ENCODE measurements at regions not wholly inside any gene's neighbourhood (a gene's known extent, or its start where the extent isn't known, plus 50 kb on each side); places are given as distances from the start of the nearest gene placed in this dataset.

DNA sequence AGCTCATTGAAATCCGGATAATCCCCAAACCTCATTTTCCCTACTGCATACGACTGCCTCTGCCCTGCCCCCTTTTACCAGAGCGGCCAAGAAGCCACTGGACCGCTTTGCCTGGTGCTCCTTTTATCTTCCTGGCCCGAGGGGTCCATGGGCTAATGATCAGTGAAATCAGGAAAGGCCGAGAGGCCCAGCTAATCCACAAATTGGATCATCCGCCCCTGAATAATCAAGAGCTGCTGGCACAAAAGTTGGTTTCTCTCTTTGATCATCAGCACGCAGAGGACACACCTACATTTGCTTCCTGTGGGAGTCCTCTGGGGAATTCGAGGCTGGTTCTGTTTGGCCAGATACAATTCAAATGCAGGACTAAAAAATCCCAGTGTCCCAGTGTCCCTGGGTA is 144.5 kb downstream of the INSIG2 start:
- no peaks in the 10 kb centered on the region for H3K4me1 ChIP-seq (ENCODE audit: insufficient read depth, low read length, poor library complexity, severe bottlenecking)
- no peaks in the 10 kb centered on the region for H3K9me3 ChIP-seq (ENCODE audit: insufficient read depth, low read depth, low read length)
- H3K9me2 ChIP-seq (replicated peaks; ENCODE audit: low read depth, low read length), result no peaks in the 10 kb centered on the region
- H3K79me2 ChIP-seq (ENCODE audit: insufficient read depth, low read length), result no peaks in the 10 kb centered on the region
- no peaks in the 10 kb centered on the region for H4K20me1 ChIP-seq (ENCODE audit: insufficient read depth, low read length, poor library complexity, severe bottlenecking)
- no peaks in the 10 kb centered on the region for H3K27me3 ChIP-seq (ENCODE audit: insufficient read depth, low read length, poor library complexity, severe bottlenecking)
- H2AFZ ChIP-seq (ENCODE audit: low read length), result no peak overlapping the region
- H3K9ac ChIP-seq (ENCODE audit: low read depth, low read length, poor library complexity, severe bottlenecking), result no peak overlapping the region
- no peak overlapping the region for H3K4me2 ChIP-seq (ENCODE audit: low read depth, low read length, poor library complexity, severe bottlenecking)
- no peaks in the 10 kb centered on the region for H3F3A ChIP-seq (ENCODE audit: low read depth)
- H3K36me3 ChIP-seq (ENCODE audit: insufficient read depth, low read length), result no peaks in the 10 kb centered on the region
- H3K4me3 ChIP-seq (ENCODE audit: low read length, poor library complexity, severe bottlenecking), result no peak overlapping the region
- TF ChIP-seq, protein P1, sequence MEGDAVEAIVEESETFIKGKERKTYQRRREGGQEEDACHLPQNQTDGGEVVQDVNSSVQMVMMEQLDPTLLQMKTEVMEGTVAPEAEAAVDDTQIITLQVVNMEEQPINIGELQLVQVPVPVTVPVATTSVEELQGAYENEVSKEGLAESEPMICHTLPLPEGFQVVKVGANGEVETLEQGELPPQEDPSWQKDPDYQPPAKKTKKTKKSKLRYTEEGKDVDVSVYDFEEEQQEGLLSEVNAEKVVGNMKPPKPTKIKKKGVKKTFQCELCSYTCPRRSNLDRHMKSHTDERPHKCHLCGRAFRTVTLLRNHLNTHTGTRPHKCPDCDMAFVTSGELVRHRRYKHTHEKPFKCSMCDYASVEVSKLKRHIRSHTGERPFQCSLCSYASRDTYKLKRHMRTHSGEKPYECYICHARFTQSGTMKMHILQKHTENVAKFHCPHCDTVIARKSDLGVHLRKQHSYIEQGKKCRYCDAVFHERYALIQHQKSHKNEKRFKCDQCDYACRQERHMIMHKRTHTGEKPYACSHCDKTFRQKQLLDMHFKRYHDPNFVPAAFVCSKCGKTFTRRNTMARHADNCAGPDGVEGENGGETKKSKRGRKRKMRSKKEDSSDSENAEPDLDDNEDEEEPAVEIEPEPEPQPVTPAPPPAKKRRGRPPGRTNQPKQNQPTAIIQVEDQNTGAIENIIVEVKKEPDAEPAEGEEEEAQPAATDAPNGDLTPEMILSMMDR (conservative IDR thresholded peaks at IDR 0.05; ENCODE audit: low read length), result no peak
- no peak for TF ChIP-seq EZH2phosphoT487 (IDR thresholded peaks at IDR 0.05; ENCODE audit: borderline replicate concordance)

DNA sequence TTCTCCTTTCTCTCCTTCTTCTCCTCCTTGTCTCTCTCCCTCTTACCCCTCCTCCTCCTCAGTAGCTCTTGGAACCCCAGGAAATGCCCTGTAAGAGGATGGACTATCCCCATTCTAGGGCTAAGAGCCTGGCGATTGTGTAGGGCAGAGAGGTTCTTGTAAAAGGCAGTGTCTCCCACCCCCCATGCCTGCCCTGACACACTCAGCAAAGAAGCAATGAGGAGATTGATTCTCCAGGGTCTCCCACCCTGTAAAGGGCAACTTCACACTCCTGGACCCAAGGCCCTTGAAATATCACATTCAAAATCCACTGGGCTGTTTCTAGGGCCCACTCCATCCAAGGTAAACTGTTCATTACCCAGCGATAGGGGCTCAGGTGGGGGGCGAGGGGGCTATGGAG is 144.1 kb downstream of the INSIG2 start:
- TF ChIP-seq, protein P1 (conservative IDR thresholded peaks at IDR 0.05; ENCODE audit: low read length), result no peak
- no peak for TF ChIP-seq EZH2phosphoT487 (IDR thresholded peaks at IDR 0.05; ENCODE audit: borderline replicate concordance)
- no peaks in the 10 kb centered on the region for H3K36me3 ChIP-seq (ENCODE audit: insufficient read depth, low read length)
- no peaks in the 10 kb centered on the region for H3K27me3 ChIP-seq (ENCODE audit: insufficient read depth, low read length, poor library complexity, severe bottlenecking)
- H3F3A ChIP-seq (ENCODE audit: low read depth), result no peaks in the 10 kb centered on the region
- no peaks in the 10 kb centered on the region for H4K20me1 ChIP-seq (ENCODE audit: insufficient read depth, low read length, poor library complexity, severe bottlenecking)
- H3K79me2 ChIP-seq (ENCODE audit: insufficient read depth, low read length), result no peaks in the 10 kb centered on the region
- no peak overlapping the region for H2AFZ ChIP-seq (ENCODE audit: low read length)
- no peak overlapping the region for H3K4me2 ChIP-seq (ENCODE audit: low read depth, low read length, poor library complexity, severe bottlenecking)
- no peak overlapping the region for H3K9ac ChIP-seq (ENCODE audit: low read depth, low read length, poor library complexity, severe bottlenecking)
- no peak overlapping the region for H3K4me3 ChIP-seq (ENCODE audit: low read length, poor library complexity, severe bottlenecking)
- no peaks in the 10 kb centered on the region for H3K9me3 ChIP-seq (ENCODE audit: insufficient read depth, low read depth, low read length)
- H3K9me2 ChIP-seq (replicated peaks; ENCODE audit: low read depth, low read length), result no peaks in the 10 kb centered on the region
- no peaks in the 10 kb centered on the region for H3K4me1 ChIP-seq (ENCODE audit: insufficient read depth, low read length, poor library complexity, severe bottlenecking)

DNA sequence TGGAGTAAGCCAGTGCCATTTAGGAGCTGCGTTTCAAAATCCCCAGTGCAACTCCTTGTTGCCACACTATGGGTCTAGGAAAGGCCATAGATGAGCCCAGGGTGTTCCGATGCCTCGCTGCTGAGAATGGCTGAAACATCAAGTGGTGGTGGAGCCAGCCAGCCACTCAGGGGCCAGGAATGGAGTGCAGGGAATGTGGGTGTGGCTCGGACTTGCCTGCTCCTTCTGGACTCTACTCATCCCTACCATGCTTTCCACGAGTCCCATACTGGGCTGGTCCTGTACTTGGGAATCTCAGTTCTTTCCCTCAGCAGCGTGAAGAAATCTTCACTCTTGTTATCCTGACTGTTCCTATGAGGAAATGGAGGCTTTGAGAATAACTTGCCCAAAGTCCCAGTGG is 143.5 kb downstream of the INSIG2 start:
- no peaks in the 10 kb centered on the region for H3K36me3 ChIP-seq (ENCODE audit: insufficient read depth, low read length)
- H3K9me3 ChIP-seq (ENCODE audit: insufficient read depth, low read depth, low read length), result no peaks in the 10 kb centered on the region
- no peaks in the 10 kb centered on the region for H4K20me1 ChIP-seq (ENCODE audit: insufficient read depth, low read length, poor library complexity, severe bottlenecking)
- no peaks in the 10 kb centered on the region for H3F3A ChIP-seq (ENCODE audit: low read depth)
- no peaks in the 10 kb centered on the region for H3K4me1 ChIP-seq (ENCODE audit: insufficient read depth, low read length, poor library complexity, severe bottlenecking)
- H3K27me3 ChIP-seq (ENCODE audit: insufficient read depth, low read length, poor library complexity, severe bottlenecking), result no peaks in the 10 kb centered on the region
- H3K9ac ChIP-seq (ENCODE audit: low read depth, low read length, poor library complexity, severe bottlenecking), result no peak overlapping the region
- H3K79me2 ChIP-seq (ENCODE audit: insufficient read depth, low read length), result no peaks in the 10 kb centered on the region
- no peak overlapping the region for H3K4me2 ChIP-seq (ENCODE audit: low read depth, low read length, poor library complexity, severe bottlenecking)
- no peak overlapping the region for H2AFZ ChIP-seq (ENCODE audit: low read length)
- TF ChIP-seq, protein P1 (conservative IDR thresholded peaks at IDR 0.05; ENCODE audit: low read length), result no peak
- TF ChIP-seq EZH2phosphoT487 (IDR thresholded peaks at IDR 0.05; ENCODE audit: borderline replicate concordance), result no peak
- no peaks in the 10 kb centered on the region for H3K9me2 ChIP-seq (replicated peaks; ENCODE audit: low read depth, low read length)
- no peak overlapping the region for H3K4me3 ChIP-seq (ENCODE audit: low read length, poor library complexity, severe bottlenecking)
